Liver (tissue), 8 donors: ENCODE measurements at regions not wholly inside any gene's neighbourhood (a gene's known extent, or its start where the extent isn't known, plus 50 kb on each side); places are given as distances from the start of the nearest gene placed in this dataset.

ENCODE experiments used
- DNase-seq: peaks from one replicate; pipeline ENCODE4 v3.0.0-alpha.2; 2017; ENCODE audit warnings: low spot score
- H3K27ac ChIP-seq, 2 donors: one replicate each; pipeline ENCODE4 v1.7.0; 2013; ENCODE audit warnings: inconsistent platforms in 2 of 2, low read length in 2 of 2, control low read depth in 1 of 2, low read depth in 1 of 2, mild to moderate bottlenecking in 1 of 2
- H3K27me3 ChIP-seq, 4 donors: one replicate each; pipeline versions ENCODE4 v1.6.1 to v1.7.0; 2013; ENCODE audit warnings: low read length in 3 of 4, inconsistent platforms in 1 of 4, mild to moderate bottlenecking in 1 of 4, moderate library complexity in 1 of 4; ENCODE audit not compliant: control insufficient read depth in 4 of 4, insufficient read depth in 4 of 4
- H3K36me3 ChIP-seq, 4 donors: one replicate each; pipeline versions ENCODE4 v1.6.1 to v1.7.0; 2013; ENCODE audit warnings: low read length in 3 of 4, mild to moderate bottlenecking in 3 of 4, low read depth in 1 of 4, moderate library complexity in 1 of 4; ENCODE audit not compliant: control insufficient read depth in 4 of 4, insufficient read depth in 3 of 4
- H3K4me1 ChIP-seq, 4 donors: one replicate each; pipeline versions ENCODE4 v1.6.1 to v1.7.0; 2013; ENCODE audit warnings: low read length in 3 of 4, mild to moderate bottlenecking in 3 of 4, moderate library complexity in 1 of 4; ENCODE audit not compliant: control insufficient read depth in 4 of 4, insufficient read depth in 4 of 4
- H3K4me3 ChIP-seq, 3 donors: one replicate each; pipeline versions ENCODE4 v1.6.1 to v1.7.0; 2013; ENCODE audit warnings: low read length in 3 of 3, control low read depth in 1 of 3, low read depth in 1 of 3, mild to moderate bottlenecking in 1 of 3
- H3K9ac ChIP-seq, 2 donors: one replicate each; pipeline ENCODE4 v1.7.0; 2013; ENCODE audit warnings: low read length in 2 of 2, mild to moderate bottlenecking in 2 of 2, moderate library complexity in 2 of 2, control low read depth in 1 of 2, low read depth in 1 of 2
- H3K9me3 ChIP-seq, 4 donors: one replicate each; pipeline versions ENCODE4 v1.6.1 to v1.7.0; 2013; ENCODE audit warnings: low read length in 3 of 4; ENCODE audit not compliant: control insufficient read depth in 4 of 4
- CTCF ChIP-seq: fragments of 150-350 bp; IDR thresholded peaks from 2 replicates; pipeline ENCODE4 v1.5.1; 2017; ENCODE audit warnings: improper control_type of control experiment, low read depth, low read length; ENCODE audit not compliant: missing input control
- FOXA1 ChIP-seq: IDR thresholded peaks from 2 replicates; pipeline ENCODE4 v1.6.1; 2016; ENCODE audit warnings: antibody characterized with exemption
- HNF4G ChIP-seq: IDR thresholded peaks from 2 replicates; pipeline ENCODE4 v1.6.1; 2016; ENCODE audit warnings: antibody characterized with exemption
- JUND ChIP-seq, 2 donors: IDR thresholded peaks; 2 replicates each; pipeline ENCODE4 v1.6.1; 2016; ENCODE audit warnings: antibody characterized with exemption in 2 of 2
- NR2F2 ChIP-seq: IDR thresholded peaks from 2 replicates; pipeline ENCODE4 v1.6.1; 2016; ENCODE audit warnings: antibody characterized with exemption
- SP1 ChIP-seq: IDR thresholded peaks from 2 replicates; pipeline ENCODE4 v1.6.1; 2018; ENCODE audit warnings: antibody characterized with exemption, mild to moderate bottlenecking
- TAF1 ChIP-seq: conservative IDR thresholded peaks from 2 replicates; pipeline ENCODE4 v1.6.1; 2016; ENCODE audit warnings: antibody characterized with exemption, mild to moderate bottlenecking
- YY1 ChIP-seq: IDR thresholded peaks from 2 replicates; pipeline ENCODE4 v1.6.1; 2016; ENCODE audit warnings: antibody characterized with exemption, mild to moderate bottlenecking
- ZBTB33 ChIP-seq: IDR thresholded peaks from 2 replicates; pipeline ENCODE4 v1.6.1; 2016; ENCODE audit warnings: antibody characterized with exemption
- WGBS: extraction: QIAGEN DNeasy Blood & Tissue Kit; methylation state at CpG from one replicate; pipeline ENCODE4 v1.1.7; 2013; 5-methylcytosine and 5-hydroxymethylcytosine counted together
- donor health status: healthy.
- donor health status: healthy.
- donor health status: healthy.
- donor health status: healthy.
- donor health status: healthy.

- no peak for TF ChIP-seq HNF4G
Observed at GRCh38 chr12:132397152-132397933, 68.0 kb upstream of the GALNT9 start (continued).

GRCh38 chr12:132396657-132397056 is 67.3 kb upstream of the GALNT9 start:
- Histone ChIP-seq H3K9me3 (no peaks in the 10 kb centered on the region), H3K4me1 (no peaks in the 10 kb centered on the region), H3K27me3 (peaks cover 0 to 5% (median 4%) of the 10 kb centered on the region in 4 donors), H3K4me3 (no peak overlapping the region), H3K27ac (no peak overlapping the region), H3K36me3 (no peaks in the 10 kb centered on the region), H3K9ac (no peak overlapping the region)
- WGBS, result 75% methylated on average over 16 of the region's 16 CpGs
- TF ChIP-seq FOXA1 (no peak), JUND (IDR thresholded peaks at IDR 0.05) (no peak)
- no peak for DNase-seq

GRCh38 chr12:132395908-132396305 is 66.5 kb upstream of the GALNT9 start:
- Histone ChIP-seq H3K27ac (no peak overlapping the region), H3K9ac (no peak overlapping the region), H3K4me3 (no peak overlapping the region), H3K4me1 (no peaks in the 10 kb centered on the region), H3K9me3 (no peaks in the 10 kb centered on the region), H3K36me3 (no peaks in the 10 kb centered on the region), H3K27me3 (peaks cover 0 to 5% (median 4%) of the 10 kb centered on the region in 4 donors)
- no peak for TF ChIP-seq TAF1
- TF ChIP-seq YY1, result no peak
- TF ChIP-seq SP1, result no peak
- no peak for TF ChIP-seq NR2F2
- TF ChIP-seq JUND (IDR thresholded peaks at IDR 0.05), result no peak
- TF ChIP-seq CTCF, result no peak
- no peak for TF ChIP-seq ZBTB33
- DNase-seq, result no peak
- WGBS, result 71% methylated on average over 24 of the region's 24 CpGs

- WGBS, result 75% methylated on average over 28 of the region's 28 CpGs
- Histone ChIP-seq H3K36me3 (no peaks in the 10 kb centered on the region), H3K27ac (no peak overlapping the region), H3K9me3 (no peaks in the 10 kb centered on the region), H3K4me3 (no peak overlapping the region), H3K9ac (no peak overlapping the region), H3K27me3 (peaks cover 0 to 6% (median 5%) of the 10 kb centered on the region in 4 donors), H3K4me1 (no peaks in the 10 kb centered on the region)
- no peak for TF ChIP-seq HNF4G
- no peak for DNase-seq
Observed at GRCh38 chr12:132395192-132395907, 66.0 kb upstream of the GALNT9 start.
